ENCODE measurements at regions not wholly inside any gene's neighbourhood (a gene's known extent, or its start where the extent isn't known, plus 50 kb on each side); places are given as distances from the start of the nearest gene placed in this dataset.
"Not testable (repeated sequence)": the region's sequence is repeated elsewhere in the genome, so short reads cannot be mapped to it uniquely, and the experiment has no call there.

DNA sequence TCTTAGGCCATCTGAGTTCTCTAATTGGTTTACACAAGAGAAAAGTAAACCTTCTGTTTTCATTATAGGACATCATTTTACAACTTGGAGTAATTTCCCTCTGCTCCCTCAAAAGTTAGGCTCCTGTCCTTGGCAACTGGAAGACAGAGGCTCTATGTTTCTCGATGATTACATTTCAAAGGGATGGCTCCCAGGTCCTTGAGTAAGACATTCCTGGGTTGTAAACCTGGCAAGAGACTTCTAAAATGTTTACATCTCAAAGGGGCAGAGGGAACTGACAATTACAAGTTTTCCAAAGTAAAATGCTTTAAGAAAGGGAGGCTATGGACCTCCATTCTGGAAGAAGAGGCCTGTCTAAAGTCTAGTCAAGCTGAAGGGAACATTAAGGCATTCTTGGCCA is 268.3 kb upstream of the REG3G start:
- DNase-seq (ENCODE audit: insufficient read length, low spot score) (no peak), FAIRE-seq (no peak)
- no peak for TF ChIP-seq POLR2A (IDR thresholded peaks at IDR 0.05; ENCODE audit: low read depth, low read length)

DNA sequence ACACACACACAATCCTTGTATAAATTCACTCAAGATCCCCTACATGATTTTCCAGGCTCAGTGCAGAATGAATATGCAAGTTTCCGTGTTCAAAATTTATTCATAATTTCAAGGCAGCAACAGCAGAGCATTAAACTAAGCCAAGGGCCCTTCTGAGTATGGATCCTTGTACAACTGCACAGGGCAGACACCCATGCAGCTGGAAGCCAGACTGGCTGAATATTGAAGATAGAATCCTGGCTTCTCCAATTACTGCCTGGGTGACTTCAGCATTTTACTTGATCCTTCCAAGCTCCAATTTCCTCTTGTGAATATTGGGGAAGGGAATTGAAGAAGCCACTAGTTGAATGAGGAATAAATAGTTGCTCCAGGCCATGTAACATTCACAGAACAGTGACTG is 267.9 kb upstream of the REG3G start:
- TF ChIP-seq POLR2A (IDR thresholded peaks at IDR 0.05; ENCODE audit: low read depth, low read length) = no peak
- no peak for DNase-seq (ENCODE audit: insufficient read length, low spot score)
- FAIRE-seq = no peak

DNA sequence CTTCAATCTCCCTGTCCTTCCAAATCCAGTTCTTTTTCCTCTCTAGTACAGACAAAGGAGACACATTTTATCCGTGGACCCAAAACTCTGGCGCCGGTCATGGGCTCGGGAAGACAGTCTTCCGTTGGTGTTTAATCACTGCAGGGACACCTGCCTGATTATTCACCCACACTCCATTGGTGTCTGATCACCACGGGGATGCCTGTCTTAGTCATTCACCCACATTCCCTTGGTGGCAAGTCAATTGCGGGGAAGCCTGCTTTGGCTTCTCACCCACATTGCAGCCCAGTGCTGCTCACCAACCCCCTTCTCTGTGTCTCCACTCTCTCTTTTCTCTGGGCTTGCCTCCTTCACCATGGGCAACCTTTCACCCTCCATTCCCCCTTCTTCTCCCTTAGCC is 266.7 kb upstream of the REG3G start:
- DNase-seq (ENCODE audit: insufficient read length, low spot score); FAIRE-seq: not testable (repeated sequence)

DNA sequence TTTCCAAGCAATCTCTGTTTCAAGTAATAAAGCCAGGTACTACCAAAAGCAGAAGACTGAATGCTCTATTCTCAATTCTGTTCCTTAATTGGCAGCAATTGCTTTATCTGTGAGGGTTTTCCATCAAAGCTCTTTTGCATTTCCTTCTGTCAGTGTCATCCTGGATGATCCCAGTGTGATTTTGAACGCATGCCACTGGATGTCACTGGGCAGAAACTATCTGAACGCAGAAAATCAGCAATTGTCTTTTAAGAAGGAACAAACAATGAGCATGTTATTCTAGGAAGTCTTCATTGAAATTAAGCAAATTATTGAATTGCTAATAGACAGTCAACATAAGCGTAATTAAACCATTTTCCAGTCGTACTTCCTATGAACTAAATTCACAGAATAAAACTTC is 259.0 kb upstream of the REG3G start:
- DNase-seq (ENCODE audit: insufficient read length, low spot score) (no peak), FAIRE-seq (no peak)
- TF ChIP-seq POLR2A (IDR thresholded peaks at IDR 0.05; ENCODE audit: low read depth, low read length) = no peak

DNA sequence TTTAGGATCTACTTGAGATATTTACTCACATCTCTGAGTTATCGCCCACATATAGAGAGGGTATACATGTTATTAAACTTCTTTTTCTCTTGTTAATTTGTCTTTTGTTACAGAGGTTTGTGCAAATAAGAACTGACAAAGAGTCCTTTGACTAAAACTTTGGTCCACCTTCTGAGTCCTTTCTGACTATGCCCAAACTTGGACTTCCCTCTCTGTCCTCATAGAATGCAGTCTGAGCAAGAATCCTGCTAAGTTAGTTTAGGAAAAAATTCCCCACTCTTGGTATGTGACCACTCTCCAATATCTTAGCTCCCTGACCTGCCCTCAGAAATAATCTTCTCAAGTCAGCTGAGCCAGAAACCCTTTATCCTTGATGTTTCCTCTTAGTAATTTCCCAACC is 257.5 kb upstream of the REG3G start:
- no peak for TF ChIP-seq POLR2A (IDR thresholded peaks at IDR 0.05; ENCODE audit: low read depth, low read length)
- DNase-seq (ENCODE audit: insufficient read length, low spot score) = no peak

DNA sequence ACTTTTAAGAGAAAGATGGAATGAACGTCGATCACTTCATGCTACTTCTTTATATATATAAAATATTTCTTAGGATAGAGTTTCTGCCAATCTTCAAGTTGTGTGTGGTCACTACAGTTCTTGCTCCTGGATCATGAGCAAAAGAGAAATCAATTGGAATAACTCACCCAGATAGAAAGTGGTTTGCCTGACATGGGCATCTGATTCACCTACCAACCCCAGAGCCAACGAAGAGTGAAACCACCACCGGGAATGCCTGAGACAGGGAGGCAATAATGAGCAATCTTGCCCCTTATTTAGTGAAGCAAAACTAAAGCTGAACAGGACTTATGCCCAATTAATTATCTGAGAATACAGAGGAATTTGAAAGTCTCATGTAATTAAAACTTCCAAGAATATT is 250.2 kb upstream of the REG3G start:
- FAIRE-seq (no peak), DNase-seq (ENCODE audit: insufficient read length, low spot score) (no peak)
- TF ChIP-seq POLR2A (IDR thresholded peaks at IDR 0.05; ENCODE audit: low read depth, low read length) = no peak

More for the DNA sequence above, 257.5 kb upstream of the REG3G start:
- no peak for FAIRE-seq

DNA sequence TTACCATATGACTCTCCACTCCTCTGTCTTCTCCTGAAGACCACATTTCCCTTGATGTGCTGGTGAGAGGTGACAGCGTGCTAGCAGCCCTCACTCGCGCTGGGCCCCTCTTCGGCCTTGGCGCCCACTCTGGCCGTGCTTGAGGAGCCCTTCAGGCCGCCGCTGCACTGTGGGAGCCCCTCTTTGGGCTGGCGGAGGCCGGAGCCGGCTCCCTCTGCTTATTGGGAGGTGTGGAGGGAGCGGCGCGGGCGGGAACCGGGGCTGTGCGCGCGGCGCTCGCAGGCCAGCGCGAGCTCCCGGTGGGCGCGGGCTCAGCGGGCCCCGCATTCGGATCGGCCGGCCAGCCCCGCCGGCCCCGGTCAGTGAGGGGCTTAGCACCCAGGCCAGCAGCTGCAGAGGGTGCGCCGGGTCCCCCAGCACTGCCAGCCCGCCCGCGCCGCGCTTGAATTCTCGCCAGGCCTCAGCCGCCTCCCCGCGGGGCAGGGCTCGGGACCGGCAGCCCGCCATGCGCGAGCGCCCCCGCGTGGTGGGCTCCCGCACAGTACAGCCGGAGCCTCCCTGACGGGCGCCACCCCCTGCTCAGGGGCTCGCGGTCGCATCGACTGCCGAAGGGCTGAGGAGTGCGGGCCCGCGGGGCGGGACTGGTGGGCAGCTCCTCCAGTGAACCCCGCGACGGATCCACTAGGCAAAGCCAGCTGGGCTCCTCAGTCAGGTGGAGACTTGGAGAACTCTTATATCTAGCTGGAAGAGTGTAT is 246.6 kb upstream of the REG3G start:
- DNase-seq (ENCODE audit: insufficient read length, low spot score) (no peak), FAIRE-seq (no peak)
- no peak for TF ChIP-seq POLR2A (IDR thresholded peaks at IDR 0.05; ENCODE audit: low read depth, low read length)

DNA sequence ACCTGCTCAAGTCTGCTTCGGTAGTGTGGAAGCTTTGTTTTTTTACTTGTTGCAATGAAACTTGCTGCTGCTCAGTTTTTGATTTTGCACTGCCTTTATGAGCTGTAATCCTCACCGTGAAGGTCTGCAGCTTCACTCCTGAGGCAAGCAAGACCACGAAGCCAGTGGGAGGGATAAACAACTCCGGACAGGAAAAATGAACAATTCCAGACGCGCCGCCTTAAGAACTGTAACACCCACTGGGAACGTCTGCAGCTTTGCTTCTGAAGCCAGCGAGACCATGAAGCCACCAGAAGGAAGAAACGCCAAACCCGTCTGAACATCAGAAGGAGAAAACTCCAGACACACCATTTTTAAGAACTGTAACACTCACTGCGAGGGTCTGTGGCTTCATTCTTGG is 245.7 kb upstream of the REG3G start:
- TF ChIP-seq POLR2A (IDR thresholded peaks at IDR 0.05; ENCODE audit: low read depth, low read length) = no peak
- FAIRE-seq = no peak
- no peak for DNase-seq (ENCODE audit: insufficient read length, low spot score)

DNA sequence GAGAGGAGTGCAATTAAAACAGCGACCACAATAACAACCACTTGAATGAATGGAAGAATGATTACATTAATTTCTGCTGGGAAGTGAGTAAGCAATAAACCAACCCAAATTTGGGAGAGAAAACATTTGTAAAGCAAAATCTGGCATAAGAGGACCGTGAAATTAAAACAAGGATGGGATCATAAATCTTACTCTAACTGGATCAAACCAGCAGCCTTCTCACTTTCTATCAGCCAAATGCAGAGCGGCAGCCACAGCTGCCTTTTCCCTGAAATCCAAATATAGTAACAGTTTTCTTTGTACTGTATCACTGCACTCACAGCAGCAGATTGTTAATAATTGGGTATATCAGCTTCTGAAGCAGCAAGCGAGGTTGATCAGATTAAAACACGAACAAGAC is 245.2 kb upstream of the REG3G start:
- DNase-seq (ENCODE audit: insufficient read length, low spot score) (no peak), FAIRE-seq (no peak)
- TF ChIP-seq POLR2A (IDR thresholded peaks at IDR 0.05; ENCODE audit: low read depth, low read length) = no peak

DNA sequence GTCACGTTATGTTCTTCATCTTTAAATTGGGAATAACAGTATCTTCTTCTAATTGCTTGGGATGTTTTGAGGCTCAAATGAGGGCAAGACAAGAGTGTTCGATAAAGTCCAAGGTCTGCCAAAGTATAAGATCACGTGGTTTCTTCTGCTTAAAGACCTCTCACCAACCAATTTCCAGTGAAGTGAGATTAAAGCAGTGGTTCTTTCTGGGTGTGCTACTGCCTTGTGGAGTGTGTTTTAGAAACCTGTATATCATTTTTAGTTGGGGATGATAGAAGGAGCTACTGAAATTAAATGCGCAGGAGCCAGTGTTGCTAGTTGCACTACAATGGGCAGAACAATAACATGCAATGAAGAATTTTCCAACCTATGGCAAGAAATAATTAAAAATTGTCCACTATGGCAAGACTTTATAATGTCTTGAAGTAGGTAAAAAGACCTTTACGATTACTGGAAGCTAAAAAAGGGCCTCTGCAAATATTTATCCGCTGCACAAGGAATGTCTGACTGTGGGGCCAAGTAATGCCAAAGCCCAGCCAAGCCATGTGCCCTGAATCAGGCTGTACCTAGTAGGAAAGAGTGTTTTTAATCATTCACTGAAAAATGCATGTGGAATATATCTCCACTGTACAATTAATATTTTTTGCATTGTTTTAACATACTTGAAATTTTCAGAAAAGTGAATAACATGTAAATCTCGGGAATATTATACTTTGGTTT is 244.5 kb upstream of the REG3G start:
- no peak for TF ChIP-seq POLR2A (IDR thresholded peaks at IDR 0.05; ENCODE audit: low read depth, low read length)
- DNase-seq (ENCODE audit: insufficient read length, low spot score) (no peak), FAIRE-seq (no peak)

DNA sequence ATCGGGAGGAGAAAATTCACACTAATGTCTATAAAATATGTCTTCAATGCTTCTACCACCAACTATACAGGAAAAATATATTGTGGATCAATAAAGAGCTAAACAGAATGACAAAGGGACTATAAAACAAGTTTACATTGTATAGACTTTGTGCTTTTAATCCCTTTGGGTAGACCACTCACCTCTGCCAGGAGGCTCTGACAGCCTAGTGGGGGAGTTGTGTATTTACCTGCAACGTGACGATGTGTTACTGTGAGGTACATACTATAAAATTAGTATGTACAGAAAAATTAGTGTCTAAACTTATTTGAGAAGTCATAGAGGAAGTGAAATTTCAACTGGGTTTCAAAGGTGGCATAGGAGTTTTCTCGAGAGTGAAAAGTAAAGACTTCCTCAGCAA is 243.3 kb upstream of the REG3G start:
- DNase-seq (ENCODE audit: insufficient read length, low spot score) (no peak), FAIRE-seq (no peak)
- no peak for TF ChIP-seq POLR2A (IDR thresholded peaks at IDR 0.05; ENCODE audit: low read depth, low read length)

DNA sequence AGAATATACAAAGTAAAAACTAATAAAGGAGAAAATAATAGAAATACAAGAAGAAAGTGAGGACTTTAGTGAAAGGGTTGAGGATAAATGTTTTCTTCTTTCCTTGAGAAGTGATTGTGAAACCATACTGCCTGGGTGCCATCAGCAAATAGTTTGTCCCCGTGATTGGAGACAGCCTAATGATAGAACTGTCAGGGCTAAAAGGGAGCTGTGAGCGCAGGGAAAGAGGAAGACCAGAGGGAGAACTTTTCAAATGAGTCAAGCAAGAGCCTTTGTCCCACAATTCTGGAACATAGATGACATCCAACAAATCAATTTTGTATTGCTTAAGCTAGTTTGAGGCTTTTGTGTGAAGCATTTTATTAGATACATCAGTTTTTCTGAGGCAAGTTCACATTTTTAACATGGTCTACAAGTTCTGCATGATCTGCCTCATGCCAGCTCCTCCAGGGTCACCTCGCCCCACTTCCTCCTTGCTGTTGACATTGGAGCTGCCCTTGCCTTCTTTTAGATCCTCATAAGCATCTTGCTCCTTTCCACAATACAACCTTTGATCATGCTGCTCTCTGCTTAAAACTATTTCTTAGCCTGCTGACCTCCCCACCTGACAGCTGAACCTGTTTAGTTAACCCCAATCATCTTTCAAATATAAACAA is 213.4 kb upstream of the REG3G start:
- FAIRE-seq = no peak
- no peak for DNase-seq (ENCODE audit: insufficient read length, low spot score)
- TF ChIP-seq POLR2A (IDR thresholded peaks at IDR 0.05; ENCODE audit: low read depth, low read length) = no peak

DNA sequence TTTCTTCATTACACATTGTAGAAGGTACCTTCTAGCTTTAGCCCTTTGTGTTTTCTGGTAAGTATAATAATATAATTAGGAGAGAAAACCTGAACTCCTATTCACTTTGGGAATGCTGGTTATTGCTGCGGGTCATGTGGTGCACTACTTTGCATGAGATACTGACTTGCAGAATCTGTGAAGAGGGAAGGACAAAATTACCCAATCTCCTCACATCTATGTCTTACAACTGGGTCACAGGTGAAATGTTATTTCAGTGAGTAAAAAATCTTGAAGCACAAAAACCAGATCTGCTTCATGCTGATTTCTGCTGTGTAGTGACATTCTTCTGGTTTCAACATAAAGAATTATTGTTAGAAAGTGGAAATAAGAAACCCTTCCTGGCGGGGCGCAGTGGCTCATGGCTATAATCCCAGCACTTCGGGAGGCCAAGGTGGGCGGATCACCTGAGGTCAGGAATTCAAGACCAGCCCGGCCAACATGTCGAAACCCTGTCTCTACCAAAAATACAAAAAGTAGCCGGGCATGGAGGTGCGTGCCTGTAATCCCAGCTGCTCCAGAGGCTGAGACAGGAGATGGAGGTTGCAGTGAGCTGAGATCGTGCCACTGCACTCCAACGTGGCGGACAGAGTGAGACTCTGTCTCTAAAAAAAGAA is 211.0 kb upstream of the REG3G start:
- no peak for TF ChIP-seq POLR2A (IDR thresholded peaks at IDR 0.05; ENCODE audit: low read depth, low read length)
- DNase-seq (ENCODE audit: insufficient read length, low spot score) (no peak), FAIRE-seq (no peak)

DNA sequence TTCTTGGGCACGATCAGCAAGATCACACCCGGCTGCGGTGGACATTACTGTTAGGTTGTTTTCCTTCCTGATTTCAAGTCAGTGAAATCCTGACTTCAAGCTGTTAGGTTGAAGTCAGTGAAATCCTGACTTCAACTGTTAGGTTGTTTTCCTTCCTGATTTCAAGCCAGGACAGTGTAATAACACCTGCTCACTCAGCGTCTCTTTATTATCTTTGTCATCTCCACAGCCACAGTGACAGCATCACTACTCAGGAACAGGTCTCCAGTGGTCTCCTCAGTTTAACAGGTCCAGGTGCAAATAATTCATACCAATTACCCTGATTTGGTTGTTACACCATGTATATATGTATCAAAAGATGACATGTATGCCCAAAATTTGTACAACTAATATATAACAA is 208.1 kb upstream of the REG3G start:
- DNase-seq (ENCODE audit: insufficient read length, low spot score) = no peak
- no peak for TF ChIP-seq POLR2A (IDR thresholded peaks at IDR 0.05; ENCODE audit: low read depth, low read length)
- no peak for FAIRE-seq
